Activated effector memory CD4-positive, alpha-beta T cell treated with anti-CD3 and anti-CD28 coated beads, Interleukin-2, amount 50 U/mL, for 16 hours (primary cell): ENCODE measurements at regions not wholly inside any gene's neighbourhood (a gene's known extent, or its start where the extent isn't known, plus 50 kb on each side); places are given as distances from the start of the nearest gene placed in this dataset.
"Not testable (repeated sequence)": the region's sequence is repeated elsewhere in the genome, so short reads cannot be mapped to it uniquely, and the experiment has no call there.

Experiments used
- DNase-seq: peaks from one replicate; pipeline ENCODE4 v3.0.0-alpha.2; 2020

DNA sequence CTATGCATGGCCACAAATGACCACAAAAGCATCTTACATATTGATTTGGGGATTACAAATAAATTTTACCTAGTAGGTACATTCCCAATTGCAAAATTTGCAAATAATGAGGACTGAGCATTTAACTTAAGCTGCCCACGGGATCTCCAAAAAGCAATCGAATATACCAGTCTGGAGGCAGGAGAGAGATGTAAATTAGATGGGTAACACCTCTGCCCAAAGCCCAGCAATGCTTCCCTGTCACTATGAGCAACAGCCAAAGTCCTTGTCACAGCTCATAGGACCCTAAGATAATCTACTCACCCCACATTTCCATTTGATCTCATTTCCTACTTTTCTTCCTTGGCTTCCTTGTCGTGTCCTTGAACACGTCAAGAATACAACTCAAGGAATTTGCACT lies 172.2 kb downstream of the SUCLG1 start:
- no peak for DNase-seq

DNA sequence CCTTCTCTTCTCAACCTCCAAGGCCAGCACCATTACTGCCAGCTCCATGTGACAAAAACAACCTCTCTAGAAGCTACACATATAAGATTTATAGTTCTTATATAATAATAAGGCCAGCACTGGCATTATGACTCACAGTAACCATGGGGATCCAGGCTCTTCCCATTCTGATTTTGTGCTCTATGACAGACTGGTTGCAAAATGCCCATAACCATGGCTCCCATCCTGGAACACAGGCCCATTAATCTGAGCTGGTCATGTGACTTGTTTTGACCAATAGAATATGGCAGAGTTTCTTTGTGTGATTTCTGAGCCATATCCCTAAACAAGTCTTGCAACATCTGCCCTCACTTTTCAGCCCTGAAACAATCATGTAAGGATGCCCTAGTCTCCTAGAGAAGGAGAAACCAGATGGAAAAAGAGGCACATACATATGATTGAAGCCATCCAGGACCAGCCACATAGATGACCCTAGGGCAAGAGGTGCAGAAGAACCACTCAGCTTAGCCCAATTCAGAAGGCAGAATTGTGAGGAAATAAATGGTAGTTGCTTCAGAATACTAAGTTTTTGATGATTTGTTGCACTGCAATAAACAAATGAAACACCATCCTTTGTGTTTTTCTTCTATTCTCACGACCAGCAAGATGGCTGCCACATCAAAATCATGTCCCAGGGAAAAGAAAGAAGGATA lies 173.9 kb downstream of the SUCLG1 start:
- no peak for DNase-seq

DNA sequence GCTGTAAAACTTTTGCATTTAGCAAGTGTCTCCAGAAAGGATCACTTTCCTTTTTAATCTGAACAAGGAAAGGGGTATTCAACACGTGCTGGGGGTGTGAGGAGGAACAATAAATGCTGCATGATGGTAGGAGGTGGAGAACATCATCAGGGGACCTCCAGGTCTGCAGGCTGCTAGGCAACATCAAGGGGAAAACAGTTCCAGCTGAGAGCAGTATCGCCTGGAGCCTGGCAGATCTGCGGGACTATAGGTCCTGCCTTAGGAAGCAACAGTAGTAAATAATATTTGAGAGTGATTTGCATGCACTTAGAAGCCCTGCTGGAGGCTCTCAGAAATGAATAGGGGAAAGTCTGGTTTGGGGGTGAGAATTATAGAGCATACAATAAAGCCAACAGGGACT lies 175.6 kb downstream of the SUCLG1 start:
- DNase-seq, result no peak

- DNase-seq, result no peak
Observed at GRCh38 chr2:84281510-84281909, 177.6 kb downstream of the SUCLG1 start.

DNA sequence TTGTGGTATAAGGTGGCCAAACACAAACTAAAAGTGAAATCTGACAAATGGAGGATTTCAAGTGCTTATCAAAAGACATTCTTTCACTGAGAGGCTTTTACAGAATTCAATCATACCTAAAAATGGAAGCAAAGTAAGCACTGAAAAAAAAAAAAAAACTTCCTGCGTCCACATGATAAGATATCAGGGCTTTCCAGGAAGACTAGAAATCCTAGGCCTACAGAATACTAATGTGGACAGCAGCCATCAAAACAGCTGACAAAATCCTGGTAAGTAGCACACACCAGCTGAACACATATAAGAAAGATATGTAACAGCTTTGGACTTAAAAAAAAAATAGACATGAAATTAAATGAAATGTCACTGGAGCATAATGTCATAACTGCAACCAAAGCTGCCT lies 178.2 kb downstream of the SUCLG1 start:
- DNase-seq, result no peak

GRCh38 chr2:84278386-84278785 lies 180.7 kb downstream of the SUCLG1 start:
- DNase-seq, result no peak

- DNase-seq, result no peak
Observed at GRCh38 chr2:84276590-84277255, 182.4 kb downstream of the SUCLG1 start.

DNA sequence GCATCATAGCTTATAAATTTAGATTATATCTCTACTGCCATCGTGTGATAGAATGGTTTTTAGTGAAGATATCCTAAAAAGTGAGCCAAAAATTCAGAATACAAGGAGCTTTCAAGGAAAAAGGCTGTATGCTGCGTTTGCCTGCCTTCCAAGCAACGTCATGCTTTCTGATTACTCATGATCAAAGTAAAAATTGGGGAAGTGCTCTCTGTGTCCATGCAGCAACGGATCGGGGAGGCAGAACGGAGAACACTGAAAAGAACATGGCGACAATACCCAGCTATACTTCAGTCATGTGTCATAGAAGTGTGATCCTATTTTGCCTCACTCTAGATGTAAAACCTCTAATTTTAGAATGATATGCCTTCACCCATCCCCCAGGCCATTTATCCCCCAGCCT lies 185.7 kb downstream of the SUCLG1 start:
- no peak for DNase-seq

DNA sequence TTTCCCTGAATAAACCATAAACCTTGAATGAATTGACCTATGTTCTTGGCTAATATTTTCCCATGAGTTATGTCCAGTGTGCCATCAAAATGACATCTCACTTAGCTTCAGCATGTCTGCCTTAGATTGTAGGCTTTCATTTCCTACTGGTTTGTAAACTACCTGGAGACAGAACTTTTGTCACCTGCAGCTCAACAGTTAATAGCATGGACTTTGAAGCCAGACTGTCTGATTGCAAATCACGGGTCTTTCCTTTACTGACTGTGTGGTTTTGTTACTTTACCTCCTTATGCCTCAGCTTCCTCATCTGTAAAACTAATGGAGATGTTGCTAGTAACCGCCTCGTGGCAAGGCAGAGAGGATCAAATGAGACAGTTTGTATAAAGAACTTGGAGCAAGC lies 187.1 kb downstream of the SUCLG1 start:
- DNase-seq, result no peak

DNA sequence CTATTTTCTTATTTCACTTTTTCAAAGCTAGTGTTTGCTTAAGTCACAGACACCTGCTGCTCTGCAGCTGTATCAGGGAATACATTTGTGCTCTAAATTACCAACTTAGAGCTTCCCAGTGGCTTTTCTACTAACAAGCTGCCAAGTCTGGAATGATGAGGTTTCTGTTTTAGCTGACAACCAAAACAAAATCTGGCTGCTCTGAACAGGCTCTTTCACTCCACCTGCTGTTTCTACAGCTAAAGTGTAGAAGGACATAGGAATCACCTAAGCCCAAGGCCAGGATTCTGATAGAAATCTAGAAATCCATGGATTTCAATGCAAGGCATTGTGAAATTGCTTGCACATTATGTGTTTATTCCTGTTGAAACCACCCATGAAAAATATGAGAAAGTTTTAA lies 201.2 kb downstream of the SUCLG1 start:
- DNase-seq, result no peak

- DNase-seq, result no peak
Observed at GRCh38 chr2:84251651-84252302, 207.3 kb downstream of the SUCLG1 start.

DNA sequence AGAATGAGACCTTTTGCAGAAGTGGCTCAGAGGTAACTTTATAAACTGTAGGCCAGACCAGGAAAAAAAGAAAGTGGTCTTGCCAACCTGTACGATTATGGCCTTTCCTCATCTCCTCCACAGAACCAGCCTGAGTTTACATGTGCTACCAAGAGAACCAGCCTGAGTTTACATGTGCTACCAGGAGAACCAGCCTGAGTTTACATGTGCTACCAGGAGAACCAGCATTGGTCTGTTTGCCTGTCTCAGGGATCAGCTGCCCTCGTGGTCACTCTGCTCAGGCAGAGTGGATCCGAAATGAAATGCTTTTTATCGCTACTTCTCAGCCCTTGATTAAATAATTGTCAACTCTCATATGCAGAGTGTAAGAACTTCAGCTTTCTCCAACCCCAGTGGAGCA lies 209.9 kb downstream of the SUCLG1 start:
- DNase-seq, result no peak

DNA sequence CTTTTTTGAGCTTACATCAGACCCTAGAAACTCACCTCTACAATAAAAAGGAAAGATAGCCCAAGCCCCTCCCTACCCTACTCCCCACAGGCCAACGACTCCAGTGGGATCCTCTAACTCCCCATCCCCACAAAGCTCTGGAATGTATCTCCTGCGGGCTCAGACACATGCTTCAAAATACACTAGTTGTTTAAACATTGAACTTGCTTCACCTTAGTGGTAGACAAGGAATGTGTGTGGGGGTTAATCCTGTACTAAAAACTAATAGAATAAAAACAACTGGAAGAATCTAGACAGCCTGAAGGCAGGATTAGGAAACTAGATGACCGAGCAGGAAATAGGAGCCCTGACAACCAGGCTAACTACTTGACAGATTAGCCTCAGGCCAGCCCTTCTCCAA lies 211.5 kb downstream of the SUCLG1 start:
- DNase-seq, result no peak

DNA sequence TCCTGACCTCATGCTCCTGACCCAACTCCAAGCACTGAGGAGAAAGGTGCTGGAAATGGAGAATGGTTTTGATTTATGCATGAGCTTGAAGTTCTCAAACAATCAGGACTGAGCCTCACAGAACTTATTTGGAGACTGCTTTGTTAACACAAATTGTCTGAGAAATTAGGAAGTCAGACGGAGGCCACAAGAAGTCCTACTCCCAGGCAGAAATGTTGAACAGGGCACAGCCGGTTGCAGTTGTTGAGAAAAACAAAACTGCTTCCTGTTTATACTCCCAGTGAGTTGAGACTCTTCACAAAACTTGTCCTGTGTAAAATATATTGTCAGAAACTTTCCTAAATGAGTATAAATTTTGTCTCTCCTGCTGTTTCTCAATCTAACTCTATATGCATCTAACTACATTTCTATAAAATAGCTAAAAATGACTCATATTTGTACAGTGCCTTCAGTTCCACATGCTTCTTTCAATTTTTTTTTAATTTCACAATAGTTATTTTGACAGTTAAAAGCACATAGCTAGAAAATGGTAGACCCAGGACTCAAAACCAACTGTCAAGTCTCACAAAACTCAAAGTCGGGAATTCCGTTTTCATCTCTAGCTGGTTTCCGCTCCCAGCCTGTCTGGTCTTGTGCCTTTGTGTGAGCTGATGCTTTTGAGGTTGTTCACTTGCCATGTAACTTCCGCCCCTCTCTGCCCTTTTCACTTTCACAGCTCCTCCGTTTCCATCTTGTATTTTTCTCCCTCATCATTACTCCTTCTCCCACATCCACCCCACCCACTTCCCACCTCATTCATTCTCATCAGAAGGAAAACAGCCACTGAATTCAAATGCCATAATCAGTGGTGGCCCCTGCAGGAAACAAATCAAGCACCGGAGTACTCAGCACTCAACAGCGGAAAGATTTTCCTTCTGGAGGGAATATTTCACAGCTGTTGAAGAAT lies 215.0 kb downstream of the SUCLG1 start:
- DNase-seq, result no peak

DNA sequence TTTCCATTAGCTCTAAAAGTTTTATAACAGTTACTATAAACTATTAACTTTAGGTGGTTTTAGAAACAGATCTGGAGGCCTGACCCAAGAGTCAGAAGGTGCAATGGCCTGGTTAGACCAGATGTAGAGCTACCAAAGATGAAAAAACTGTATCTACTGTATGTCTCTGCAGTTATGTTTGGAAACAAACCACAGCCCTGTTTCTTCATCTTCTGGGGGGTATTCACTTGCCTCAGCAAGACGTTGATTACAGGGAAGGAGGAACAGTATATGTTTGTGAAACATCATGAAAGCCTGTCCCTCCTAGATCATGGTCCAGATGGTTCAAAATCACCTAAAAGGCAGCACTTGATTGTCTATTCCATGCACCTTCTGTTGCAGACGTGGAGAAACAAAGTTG lies 220.2 kb downstream of the SUCLG1 start:
- no peak for DNase-seq

DNA sequence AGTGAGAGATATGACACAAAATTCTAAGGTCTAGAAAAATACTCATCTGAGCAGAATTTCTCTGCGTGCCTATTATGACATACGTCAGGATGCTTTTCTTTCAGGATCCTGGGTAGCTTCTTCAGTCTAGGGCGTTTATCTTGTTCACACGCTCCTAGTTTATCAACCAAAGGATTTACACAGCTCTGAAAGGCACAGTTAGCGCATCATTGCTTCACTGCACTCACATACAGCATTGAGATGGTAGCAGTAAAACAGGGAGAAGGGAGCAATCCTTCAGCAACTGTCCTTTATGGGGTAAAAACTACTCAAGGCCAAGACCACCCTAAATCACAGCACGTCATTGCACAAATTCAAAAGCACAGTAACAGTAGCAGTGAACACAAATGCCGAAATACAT lies 222.8 kb downstream of the SUCLG1 start:
- no peak for DNase-seq

GRCh38 chr2:84234103-84234502 lies 225.0 kb downstream of the SUCLG1 start:
- no peak for DNase-seq

DNA sequence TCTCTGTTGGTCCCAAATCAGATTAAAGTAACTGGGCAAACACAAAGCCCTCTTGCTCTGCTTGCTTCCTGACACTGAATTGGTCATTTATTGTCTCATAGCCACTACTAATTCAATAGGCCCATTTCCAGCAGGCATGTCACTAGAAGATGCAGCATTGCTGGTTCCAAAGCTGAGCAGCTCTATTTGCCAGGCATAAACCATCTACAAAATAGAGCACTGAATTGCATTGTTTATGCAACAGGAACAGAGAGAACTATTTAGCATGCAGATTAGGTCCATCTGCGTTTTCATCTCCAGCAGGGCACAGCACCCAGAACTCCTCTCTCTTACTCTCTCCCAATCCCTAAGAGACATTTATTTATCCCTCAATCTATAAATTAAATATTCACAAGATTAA lies 227.6 kb downstream of the SUCLG1 start:
- no peak for DNase-seq

GRCh38 chr2:84224121-84224520 lies 235.0 kb downstream of the SUCLG1 start:
- no peak for DNase-seq

DNA sequence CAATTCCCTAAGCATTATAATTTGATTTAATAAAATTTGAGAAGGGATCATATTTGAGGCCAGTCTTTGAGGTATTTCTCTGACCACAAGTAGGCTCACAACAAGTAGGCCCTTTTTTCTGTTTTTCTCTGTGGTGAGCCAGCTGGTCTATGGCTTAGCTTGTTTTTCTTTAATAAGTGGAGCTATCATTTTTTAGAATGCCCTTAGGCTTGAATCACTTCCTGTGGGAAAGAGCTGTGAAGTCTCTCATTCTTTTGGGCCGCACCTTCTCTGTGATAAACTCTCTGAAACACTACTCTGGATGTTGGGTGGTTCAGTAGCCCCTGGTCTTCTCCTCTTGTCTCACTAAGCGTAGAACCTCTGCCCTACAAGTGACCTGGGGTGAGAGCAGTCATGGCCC lies 235.9 kb downstream of the SUCLG1 start:
- DNase-seq, result no peak

DNA sequence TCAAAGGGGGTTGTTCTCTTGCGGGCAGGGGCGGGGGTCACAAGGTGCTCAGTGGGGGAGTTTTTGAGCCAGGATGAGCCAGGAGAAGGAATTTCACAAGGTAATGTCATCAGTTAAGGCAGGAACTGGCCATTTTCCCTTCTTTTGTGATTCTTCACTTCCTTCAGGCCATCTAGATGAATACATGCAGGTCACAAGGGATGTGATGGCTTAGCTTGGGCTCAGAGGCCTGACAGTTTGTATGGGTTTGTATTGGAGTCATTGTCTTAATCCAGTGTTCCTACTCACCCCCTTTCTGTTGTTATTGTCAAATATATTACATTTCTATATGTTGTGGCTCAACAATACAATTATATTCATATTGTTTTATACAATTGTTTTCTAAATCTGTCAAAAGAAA lies 238.0 kb downstream of the SUCLG1 start:
- not testable (repeated sequence) for DNase-seq

DNA sequence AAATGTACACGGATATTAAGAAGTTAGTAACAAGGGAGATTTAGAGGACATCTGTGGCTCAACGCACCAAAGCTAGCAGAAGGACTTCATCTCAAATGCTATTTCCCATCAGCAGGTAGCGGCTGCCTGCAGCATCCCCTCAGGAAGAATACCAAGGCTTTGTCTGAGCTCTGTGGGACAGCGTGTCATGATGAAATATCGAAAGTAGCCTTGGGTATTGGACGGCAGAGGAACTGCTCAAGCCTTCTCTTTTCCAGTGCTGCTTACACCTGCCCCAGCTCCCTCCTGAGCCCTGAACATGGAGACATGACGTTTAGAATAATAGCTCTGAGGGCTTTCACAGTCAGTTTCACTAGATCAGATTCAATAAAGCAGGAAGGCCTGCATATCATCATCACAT lies 241.6 kb downstream of the SUCLG1 start:
- no peak for DNase-seq

- no peak for DNase-seq
Observed at GRCh38 chr2:84214455-84214854, 244.6 kb downstream of the SUCLG1 start.
